ENCODE measurements at regions not wholly inside any gene's neighbourhood (a gene's known extent, or its start where the extent isn't known, plus 50 kb on each side); places are given as distances from the start of the nearest gene placed in this dataset.

DNA sequence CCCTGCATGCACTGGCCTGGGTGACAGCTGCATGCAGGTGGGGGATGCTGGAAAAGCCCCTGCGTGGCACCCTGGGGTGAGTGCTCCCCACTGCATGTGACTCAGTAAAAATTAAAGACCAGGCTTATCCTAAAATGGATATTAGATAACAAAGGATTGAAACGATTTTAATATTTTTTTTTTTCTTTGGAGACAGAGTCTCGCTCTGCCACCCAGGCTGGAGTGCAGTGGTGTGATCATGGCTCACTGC, 334.9 kb downstream of the C16orf95 start:
- no peak for ATAC-seq
- DNase-seq (ENCODE audit: missing footprints) = no peak
- intact Hi-C loops (cut with DNase I) = no loop called here

DNA sequence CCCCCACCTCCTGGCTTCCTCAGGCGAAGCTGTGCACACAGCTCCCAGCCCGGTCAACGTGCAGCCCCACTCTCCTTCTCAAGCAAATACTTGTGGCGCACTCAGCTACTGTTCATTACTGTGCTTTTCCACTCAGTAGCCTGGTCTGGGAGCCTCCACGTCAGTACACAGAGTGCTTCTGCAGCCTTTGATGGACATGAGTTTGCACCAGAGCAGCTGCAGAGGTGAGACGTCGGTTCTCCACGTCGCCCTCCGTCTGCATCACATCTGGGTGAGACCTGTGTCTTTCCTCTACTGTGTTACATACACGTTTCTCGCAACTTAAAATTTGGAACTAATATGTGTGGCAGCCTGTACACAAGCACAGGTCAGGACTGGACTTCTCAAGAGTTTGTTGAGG, 334.3 kb downstream of the C16orf95 start:
- DNase-seq (ENCODE audit: missing footprints) (no peak), ATAC-seq (no peak)
- intact Hi-C loops (cut with DNase I) = no loop called here

DNA sequence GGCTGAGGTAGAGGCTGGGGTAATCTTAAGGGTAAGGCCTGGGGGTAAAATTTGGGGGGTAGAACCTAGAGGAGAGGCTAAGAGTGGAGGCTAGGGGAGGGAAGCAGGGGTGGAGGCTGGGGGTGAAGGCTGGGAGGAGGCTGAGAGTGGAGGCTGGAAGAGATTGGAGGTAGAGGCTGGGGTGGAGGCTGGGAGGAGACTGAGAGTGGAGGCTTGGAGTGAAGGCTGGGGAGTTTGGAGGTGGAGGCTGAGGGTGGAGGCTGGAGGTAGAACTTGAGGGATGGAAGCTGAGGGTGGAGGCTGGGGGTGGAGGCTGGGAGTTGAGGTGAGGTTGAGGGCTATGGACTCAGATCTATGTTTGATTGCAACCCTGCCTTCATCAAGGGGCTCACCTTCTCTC, 333.6 kb downstream of the C16orf95 start:
- ATAC-seq (no peak), DNase-seq (ENCODE audit: missing footprints) (no peak)
- intact Hi-C loops (cut with DNase I) = loop anchor here (2.0 kb wide), 1 partner anchor 117 kb away; no protein-coding TSS in a partner anchor

DNA sequence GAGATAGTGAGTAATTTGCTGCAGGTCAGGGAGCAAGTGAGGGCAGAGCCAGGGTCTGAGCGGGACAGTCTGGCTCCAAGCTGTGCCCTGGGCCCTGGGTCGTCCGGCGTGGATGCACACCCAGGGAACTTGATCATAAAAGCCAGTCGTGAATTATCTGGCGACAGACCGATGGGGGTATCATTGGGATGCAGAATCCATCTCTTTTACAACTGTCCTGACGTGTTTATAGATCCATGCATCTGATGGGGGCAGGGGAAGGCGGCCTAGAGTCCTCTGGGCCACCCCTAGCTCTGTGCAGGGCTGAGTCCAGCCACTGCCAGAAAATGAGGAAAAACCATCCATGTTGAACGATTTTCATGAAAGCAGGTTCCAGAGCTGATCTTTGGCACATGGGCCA, 332.8 kb downstream of the C16orf95 start:
- intact Hi-C loops (cut with DNase I) = loop anchor here (2.0 kb wide), 1 partner anchor 118 kb away; no protein-coding TSS in a partner anchor
- ATAC-seq = no peak

DNA sequence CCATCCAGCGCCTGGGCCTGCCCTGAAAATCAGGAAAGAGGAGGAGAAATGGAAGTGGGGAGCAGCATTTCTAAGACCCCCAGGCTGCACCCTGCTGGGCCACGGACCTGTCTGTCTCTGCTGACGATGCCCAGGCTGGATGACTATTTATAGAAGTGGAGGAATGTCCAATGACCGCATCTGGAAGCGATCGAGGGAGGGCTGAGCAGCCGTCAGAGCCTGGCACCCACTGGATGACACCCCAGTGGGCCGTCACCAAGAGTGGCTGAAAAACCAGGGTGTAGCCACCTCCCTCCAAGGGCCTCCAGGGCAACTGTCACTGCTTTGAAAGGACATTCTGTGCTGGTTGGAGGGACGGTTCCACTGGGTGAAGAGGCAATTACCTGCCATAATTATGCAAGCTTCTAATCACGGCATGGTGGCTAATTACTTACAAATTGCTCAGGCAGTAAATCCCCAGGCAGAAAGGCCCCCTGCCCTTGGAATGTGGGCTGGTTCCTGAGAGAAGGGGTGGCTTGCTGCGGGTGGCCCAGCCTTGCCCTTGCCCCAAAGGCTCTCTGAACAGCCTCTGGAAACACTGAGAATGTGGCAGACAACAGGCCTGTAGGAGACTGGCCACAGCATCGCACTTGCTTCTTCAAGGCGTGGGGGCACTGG, 332.1 kb downstream of the C16orf95 start:
- DNase-seq (ENCODE audit: missing footprints) (peak; percentile 73), ATAC-seq (peak; percentile 85)

More for the DNA sequence above, 332.8 kb downstream of the C16orf95 start:
- DNase-seq (ENCODE audit: missing footprints) = peak; percentile 3

DNA sequence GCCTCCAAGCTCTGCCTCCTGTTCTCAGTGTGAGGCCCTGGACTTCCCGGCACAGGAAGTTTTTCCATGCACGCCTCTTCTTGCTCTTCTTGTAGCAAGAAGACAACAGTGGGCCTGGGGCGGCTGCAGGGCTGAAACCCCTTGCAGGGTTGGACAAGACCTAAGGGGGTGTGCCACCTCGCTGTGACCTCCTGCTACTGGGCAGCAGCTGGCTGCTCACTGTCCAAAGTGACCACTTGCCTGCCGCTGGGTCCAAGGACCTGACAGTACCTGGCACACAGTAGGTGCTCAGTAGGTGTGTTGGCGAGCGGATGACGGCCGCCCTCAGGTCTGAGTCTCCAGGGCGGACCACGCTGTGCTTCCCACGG, 331.6 kb downstream of the C16orf95 start:
- intact Hi-C loops (cut with DNase I) = loop anchor here (2.0 to 5.0 kb wide), 2 partner anchors 47 to 119 kb away; no protein-coding TSS in a partner anchor
- ATAC-seq = no peak

More for the DNA sequence above, 332.1 kb downstream of the C16orf95 start:
- intact Hi-C loops (cut with DNase I) = loop anchor here (2.0 to 5.0 kb wide), 2 partner anchors 47 to 118 kb away; no protein-coding TSS in a partner anchor

DNA sequence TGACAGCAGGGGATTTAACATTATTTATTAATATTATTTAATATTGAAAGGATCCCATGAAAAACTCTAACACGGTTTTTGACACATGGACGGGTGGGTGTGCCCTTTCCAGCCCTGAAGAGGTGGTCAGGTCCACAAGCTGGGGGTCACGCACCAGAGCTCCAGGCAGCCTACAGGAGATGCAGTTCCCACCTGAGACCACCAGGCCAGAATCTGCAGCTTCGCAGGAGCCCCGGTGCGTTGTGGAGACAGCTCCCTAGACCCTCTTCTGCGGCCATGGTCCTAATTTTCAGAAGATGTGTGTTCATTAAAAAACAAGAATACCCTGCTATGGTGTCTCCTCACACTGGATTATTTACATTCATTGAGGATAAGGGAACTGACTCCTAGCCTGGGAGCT, 331.1 kb downstream of the C16orf95 start:
- DNase-seq (ENCODE audit: missing footprints) (no peak), ATAC-seq (no peak)
- intact Hi-C loops (cut with DNase I) = loop anchor here (5.0 kb wide), 1 partner anchor 46 kb away; no protein-coding TSS in a partner anchor

More for the DNA sequence above, 331.6 kb downstream of the C16orf95 start:
- DNase-seq (ENCODE audit: missing footprints) = no peak

DNA sequence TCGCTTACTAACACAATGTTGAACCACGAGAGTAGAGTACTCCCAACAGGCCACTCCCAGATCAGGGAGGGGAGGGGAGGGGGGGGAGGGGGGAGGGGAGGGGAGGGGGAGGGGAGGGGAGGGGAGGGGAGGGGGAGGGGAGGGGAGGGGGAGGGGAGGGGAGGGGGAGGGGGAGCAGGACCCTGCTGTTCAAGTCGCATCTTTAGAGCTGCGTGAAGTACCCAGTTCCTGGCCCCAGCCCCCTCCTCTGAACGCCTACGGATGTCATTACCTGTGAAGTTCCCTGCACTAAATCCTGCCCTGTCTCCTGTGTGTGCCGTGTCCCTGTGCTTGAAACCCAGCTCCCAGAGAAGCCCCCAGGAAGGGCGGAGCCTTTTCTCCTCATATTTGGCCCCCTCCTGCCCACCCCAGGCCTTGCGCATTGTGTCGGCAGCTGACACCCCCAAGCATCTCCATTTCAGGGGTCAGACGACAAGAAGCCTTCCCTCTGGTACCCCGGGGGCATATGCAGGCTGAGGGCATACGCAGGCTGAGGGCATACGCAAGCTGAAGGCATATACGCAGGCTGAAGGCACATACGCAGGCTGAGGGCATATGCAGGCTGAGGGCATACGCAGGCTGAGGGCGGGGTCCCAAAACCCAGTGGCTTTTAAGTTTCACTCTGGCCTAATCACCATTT, 330.2 kb downstream of the C16orf95 start:
- no peak for DNase-seq (ENCODE audit: missing footprints)
- no peak for ATAC-seq
- intact Hi-C loops (cut with DNase I) = loop anchor here (5.0 kb wide), 1 partner anchor 45 kb away; no protein-coding TSS in a partner anchor

DNA sequence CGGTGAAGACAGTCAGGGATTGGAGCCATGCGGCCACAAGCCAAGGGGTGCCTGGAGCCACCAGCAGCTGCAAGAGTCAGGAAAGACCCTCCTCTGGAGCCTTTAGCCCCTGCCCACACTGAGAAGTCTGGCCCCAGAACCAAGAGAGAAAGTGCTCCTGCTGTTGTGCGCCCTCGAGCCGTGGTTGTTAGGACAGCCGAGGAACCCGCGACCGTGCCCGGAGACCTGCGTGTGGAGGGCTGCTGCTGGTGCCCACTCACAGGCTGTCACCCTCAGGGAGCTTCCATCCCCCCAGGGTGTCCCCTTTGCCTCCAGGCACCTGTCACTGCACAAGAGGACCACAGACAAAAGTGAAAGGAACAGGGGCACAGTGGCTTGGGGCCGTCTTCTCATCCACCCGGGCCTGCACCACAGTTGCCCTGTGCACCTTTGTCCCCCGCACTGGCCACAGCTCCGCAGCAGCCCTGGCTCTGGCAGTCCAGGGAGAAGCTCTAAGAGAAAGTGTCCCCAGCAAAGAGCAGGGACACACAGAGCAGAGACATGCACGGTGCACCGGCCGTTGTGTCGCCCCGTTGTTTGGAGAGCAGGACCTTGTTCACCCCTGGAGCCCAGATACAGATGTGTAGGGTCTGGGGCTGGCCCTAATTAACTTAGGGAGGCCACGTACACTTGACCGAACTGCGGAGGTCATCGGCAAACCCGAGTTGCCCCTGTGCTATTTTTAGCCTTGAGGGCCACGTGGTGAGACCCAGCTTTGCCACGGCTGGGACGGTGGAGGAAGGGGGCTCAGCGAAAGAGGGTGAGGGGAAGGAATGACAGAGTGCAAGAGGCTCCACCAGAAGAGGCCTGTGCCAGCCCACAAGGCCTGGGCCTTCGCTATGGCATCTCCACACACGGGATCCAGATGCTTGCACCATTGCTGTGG, 329.2 kb downstream of the C16orf95 start:
- intact Hi-C loops (cut with DNase I) = loop anchor here (5.0 kb wide), 1 partner anchor 44 kb away; no protein-coding TSS in a partner anchor
- ATAC-seq (no peak), DNase-seq (ENCODE audit: missing footprints) (no peak)

DNA sequence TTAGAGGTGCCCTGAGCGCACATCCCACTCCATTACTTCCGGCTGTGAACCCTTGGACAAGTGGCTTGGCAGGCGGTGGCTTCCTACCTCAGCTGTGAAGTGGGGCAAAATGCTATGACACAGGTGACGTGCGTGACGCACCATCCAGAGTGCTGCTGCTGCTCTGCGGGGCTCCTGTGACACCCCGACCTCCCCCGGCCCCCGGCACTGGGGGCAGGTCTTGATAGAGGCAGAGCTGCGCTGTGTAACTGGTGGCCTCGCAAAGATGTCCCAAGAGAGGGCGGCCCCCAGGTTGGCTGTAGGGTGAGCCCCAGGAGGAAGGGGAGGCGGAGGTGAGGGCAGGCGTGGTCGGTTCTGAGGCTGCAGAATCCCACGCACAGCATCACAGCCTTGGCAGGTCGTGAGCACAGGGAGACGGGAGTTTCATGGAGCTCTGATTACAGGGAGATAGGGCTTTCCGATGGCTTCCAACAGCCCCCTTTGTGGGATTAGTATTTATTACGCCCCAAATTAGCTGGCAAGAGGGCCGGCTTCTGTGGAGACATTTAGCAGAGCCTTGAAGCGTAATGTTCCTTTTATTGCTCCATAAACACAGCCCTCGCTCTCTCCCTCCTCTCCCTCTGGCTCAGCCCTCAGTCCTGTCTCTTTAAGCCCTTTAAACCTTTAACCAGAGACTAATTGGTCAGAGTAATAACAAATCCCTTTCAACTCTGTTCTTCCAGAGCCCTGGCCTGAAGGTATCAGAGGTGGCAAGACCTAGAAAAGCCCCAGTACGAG, 328.1 kb downstream of the C16orf95 start:
- DNase-seq (ENCODE audit: missing footprints) (no peak), ATAC-seq (no peak)
- intact Hi-C loops (cut with DNase I) = loop anchor here (5.0 kb wide), 1 partner anchor 43 kb away; no protein-coding TSS in a partner anchor

DNA sequence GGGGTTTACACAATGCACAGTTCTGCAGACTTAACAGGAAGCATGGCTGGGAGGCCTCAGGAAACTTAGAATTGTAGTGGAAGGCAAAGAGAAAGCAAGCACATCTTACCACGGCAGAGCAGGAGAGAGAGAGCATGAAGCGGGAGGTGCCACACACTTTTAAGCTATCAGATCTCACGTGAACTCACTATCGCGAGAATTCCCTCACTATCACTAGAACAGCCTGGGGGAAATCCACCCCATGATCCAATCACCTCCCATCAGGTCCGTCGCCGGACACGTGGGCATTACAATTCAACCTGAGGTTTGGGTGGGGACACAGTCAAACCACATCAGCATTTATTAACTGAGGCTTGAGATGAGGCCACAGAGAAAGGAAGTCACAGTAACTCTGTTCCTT, 326.7 kb downstream of the C16orf95 start:
- intact Hi-C loops (cut with DNase I) = no loop called here
- DNase-seq (ENCODE audit: missing footprints) (no peak), ATAC-seq (no peak)

DNA sequence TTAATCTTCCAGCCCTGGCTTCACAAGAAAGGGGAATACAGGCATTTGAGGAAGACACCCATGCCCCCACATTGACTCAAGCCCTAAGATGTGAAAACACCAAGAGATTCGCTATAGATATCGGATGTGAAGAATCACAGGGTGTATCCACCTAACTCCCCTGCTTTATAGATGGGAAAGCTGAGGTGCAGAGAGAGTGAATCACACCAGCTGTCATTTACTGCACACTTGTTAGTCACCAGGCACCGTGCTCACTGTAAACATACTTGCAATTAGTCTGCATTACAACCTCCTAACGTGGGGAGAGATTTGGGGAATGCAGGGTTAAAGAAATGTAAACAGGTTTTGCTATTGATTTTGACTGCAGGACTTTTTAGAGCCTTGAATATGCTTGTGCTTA, 325.5 kb downstream of the C16orf95 start:
- intact Hi-C loops (cut with DNase I) = no loop called here
- DNase-seq (ENCODE audit: missing footprints) = no peak
- no peak for ATAC-seq

DNA sequence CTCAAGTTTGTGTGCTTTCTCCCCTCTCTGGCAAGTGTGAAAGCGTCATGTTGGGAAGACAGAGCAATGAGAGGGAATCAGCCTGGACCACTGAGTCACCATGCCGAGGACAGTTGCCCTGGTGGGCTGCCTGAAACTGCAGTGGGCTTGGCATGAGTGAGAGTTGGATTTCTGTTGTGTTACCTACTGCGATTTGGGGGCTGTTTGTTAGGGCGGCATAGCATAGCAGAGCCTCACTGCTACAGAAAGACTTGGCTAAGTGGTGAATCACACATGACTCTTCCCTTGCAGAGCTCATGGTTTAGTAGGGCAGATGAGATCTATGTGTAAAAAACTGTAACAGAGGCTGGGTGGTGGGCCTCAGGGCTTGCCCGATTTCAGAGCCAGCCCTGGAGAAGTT, 324.6 kb downstream of the C16orf95 start:
- DNase-seq (ENCODE audit: missing footprints) = no peak
- ATAC-seq = no peak
- intact Hi-C loops (cut with DNase I) = no loop called here

DNA sequence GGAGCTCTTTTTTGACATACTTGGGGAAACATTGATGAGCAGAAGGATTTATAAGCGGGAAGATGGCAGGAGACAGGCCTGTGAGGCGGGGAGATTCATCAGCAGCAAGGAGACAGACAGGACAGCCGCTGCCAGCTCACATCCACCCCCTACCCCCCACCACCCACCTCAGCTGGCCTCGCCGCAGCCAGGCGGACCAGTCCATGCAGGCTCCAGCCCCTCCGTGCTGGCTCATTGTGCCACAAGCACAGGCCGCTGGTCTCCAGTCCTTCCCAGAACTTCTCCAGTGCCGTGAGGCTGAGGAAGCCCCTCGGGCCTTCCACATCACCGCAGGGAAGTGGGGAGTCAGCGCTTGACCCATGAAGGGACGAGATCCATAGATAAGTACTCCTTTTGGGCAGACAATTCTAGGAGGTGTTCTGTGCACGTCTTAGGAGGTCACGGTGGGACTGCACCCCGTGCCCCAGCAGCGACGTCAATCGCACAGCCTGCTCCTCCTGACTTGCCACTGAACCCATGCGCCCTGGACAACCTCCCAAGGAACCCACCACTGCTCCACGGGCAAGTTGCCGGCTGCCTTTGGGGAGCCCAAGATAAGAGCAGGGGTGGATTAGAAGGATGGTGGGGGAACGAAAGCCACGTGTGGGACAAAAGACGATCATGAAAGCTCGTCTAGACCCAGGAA, 323.6 kb downstream of the C16orf95 start:
- DNase-seq (ENCODE audit: missing footprints) (no peak), ATAC-seq (no peak)
- intact Hi-C loops (cut with DNase I) = no loop called here

DNA sequence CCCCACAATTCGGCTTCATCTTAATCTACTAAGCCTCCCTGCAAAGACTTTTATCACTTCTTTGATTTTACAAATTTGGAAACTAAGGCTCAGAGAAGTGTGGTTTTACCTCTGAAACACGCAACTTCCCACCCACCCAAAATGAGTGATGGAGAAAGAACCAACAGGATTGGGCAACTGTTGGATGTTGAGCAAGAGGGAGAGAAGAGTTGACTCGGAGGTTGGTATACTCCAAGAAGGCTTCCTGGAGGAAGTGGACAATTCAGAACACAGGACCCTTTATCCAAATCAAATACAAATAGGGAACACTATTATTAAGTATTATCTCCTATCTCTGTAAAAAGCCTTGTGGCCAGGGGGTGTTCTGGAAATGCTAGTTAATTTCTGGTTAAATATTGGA, 323.0 kb downstream of the C16orf95 start:
- no peak for DNase-seq (ENCODE audit: missing footprints)
- no peak for ATAC-seq
- intact Hi-C loops (cut with DNase I) = no loop called here

DNA sequence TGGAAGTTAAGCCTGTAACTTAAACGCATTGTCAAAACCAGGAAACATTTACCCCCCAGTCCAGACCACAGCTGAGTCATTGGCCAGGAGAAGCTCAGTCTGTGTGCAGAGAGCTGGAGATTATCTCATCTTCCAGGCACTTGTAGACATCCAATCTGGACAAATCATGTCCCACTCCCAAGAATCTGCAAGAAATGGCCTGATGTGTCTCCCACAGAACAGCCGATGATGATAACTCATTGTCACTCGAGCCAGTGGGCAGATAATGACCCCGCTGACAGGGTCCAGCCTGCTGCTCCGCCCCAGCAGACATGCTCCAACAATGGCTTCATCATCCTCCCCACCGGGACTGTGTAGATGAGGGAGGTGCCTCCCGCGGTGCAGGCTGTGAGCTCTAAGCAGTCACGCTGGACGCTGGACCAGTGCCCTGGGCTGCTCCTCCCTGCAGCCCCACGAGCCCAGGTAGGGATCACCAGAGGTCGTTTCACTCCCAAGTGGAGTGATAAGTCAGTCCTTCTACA, 322.5 kb downstream of the C16orf95 start:
- DNase-seq (ENCODE audit: missing footprints) = no peak
- ATAC-seq = peak; percentile 54
- intact Hi-C loops (cut with DNase I) = no loop called here

DNA sequence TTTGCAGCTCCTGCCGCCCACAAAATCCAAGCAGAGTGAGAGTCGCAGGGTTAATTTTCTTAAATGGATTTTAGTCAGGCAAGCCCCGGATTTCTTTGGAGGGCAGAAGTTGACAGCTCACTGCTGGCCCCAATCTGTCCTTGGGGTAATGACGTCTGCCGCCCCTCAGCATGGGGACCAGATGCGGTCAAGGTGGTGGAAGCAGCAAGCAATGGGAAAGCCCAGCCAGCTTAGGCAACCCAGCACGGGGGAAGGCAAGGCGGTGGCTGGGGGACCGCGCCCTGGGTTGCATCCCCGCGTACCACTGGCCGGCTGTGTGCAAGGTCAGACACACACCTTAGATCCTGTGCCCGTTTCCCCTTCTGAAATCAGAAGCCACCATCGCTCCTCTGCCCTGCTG, 321.7 kb downstream of the C16orf95 start:
- ATAC-seq (no peak), DNase-seq (ENCODE audit: missing footprints) (no peak)
- intact Hi-C loops (cut with DNase I) = no loop called here

DNA sequence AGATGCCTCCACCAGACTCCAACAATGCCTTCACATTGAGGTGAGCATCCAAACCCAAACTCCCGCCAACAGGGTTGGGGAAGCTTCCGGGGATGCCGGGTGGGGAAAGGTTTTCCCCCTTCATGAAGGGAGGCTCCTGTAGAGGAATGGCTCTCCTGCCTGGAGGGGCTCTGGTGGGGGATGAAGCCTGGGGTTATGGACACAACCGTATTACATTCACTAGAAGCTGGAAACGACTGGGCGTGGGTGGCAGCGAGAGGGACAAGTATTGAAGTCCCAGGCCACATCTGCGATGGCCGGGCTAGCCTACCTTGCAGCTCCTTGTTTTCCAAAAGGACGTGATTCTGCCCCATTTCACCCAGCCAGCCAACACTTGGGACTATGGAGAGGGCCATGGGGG, 321.1 kb downstream of the C16orf95 start:
- DNase-seq (ENCODE audit: missing footprints) (no peak), ATAC-seq (no peak)
- intact Hi-C loops (cut with DNase I) = no loop called here

All from Right ventricle myocardium inferior (tissue), 1 donor.